GM13976 (cell line): ENCODE measurements at regions not wholly inside any gene's neighbourhood (a gene's known extent, or its start where the extent isn't known, plus 50 kb on each side); places are given as distances from the start of the nearest gene placed in this dataset.

ENCODE experiments used
- DNase-seq: peaks from one replicate; pipeline ENCODE4 v3.0.0; 2012; ENCODE audit warnings: low spot score
- in situ Hi-C: fragments of 300-500 bp; cut with MboI; formaldehyde crosslinking; loops from one replicate; pipeline ENCODE4 v1.12.0; 2022; ENCODE audit warnings: low sequenced_read_pairs, mixed read lengths, inconsistent platforms; ENCODE audit not compliant: unreplicated experiment
- TF ChIP-seq, protein P1 (sequence below): IDR thresholded peaks from 2 replicates; pipeline ENCODE4 v1.5.1; 2012; ENCODE audit warnings: borderline replicate concordance, mild to moderate bottlenecking; ENCODE audit not compliant: insufficient read depth; ENCODE audit errors: extremely low read depth, missing control alignments, control extremely low read depth

GRCh38 chr6:122558080-122558479 lies 52.1 kb upstream of the PKIB start:
- DNase-seq: no peak
- TF ChIP-seq, protein P1, sequence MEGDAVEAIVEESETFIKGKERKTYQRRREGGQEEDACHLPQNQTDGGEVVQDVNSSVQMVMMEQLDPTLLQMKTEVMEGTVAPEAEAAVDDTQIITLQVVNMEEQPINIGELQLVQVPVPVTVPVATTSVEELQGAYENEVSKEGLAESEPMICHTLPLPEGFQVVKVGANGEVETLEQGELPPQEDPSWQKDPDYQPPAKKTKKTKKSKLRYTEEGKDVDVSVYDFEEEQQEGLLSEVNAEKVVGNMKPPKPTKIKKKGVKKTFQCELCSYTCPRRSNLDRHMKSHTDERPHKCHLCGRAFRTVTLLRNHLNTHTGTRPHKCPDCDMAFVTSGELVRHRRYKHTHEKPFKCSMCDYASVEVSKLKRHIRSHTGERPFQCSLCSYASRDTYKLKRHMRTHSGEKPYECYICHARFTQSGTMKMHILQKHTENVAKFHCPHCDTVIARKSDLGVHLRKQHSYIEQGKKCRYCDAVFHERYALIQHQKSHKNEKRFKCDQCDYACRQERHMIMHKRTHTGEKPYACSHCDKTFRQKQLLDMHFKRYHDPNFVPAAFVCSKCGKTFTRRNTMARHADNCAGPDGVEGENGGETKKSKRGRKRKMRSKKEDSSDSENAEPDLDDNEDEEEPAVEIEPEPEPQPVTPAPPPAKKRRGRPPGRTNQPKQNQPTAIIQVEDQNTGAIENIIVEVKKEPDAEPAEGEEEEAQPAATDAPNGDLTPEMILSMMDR: no peak
- in situ Hi-C loops: no loop called here
